Stimulated activated CD8-positive, alpha-beta memory T cell treated with anti-CD3 and anti-CD28 coated beads, Interleukin-15, amount 100 ng/mL, for 1 hour (primary cell): ENCODE measurements at regions not wholly inside any gene's neighbourhood (a gene's known extent, or its start where the extent isn't known, plus 50 kb on each side); places are given as distances from the start of the nearest gene placed in this dataset.
"Not testable (repeated sequence)": the region's sequence is repeated elsewhere in the genome, so short reads cannot be mapped to it uniquely, and the experiment has no call there.

Experiments used
- DNase-seq: peaks from one replicate; pipeline ENCODE4 v3.0.0-alpha.2; 2020; ENCODE audit warnings: low read depth

- DNase-seq = no peak
Observed at GRCh38 chr13:75178436-75178835, 303.5 kb downstream of the TBC1D4 start.

GRCh38 chr13:75175575-75175974 lies 306.4 kb downstream of the TBC1D4 start:
- DNase-seq = no peak

DNA sequence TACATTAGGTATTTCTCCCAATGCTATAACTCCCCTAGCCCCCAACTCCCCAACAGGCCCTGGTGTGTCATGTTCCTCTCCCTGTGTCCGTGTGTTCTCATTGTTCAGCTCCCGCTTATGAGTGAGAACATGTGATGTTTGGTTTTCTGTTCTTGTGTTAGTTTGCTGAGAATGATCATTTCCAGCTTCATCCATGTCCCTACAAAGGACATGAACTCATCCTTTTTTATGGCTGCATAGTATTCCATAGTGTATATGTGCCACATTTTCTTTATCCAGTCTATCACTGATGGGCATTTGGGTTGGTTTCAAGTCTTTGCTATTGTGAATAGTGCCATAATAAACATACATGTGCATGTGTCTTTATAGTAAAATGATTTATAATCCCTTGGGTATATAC lies 306.9 kb downstream of the TBC1D4 start:
- DNase-seq = not testable (repeated sequence)

DNA sequence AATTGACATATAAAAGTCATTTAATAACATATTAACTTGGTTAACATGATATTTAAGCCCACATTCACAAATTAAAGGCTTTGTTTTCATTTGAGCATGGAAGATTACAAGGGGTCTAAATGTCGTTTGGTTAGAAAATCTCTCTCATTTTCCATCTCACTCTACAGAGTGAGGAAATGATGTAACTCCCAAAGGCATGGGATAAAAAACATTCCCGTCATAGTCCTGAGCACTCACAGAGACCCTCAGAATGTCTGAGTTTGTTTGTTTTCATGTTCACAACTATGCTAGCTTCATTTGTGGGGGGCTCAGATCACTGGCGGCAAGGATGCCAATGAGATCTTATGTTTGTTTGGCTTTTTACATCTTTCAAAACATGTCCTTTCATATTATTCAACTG lies 307.5 kb downstream of the TBC1D4 start:
- no peak for DNase-seq

GRCh38 chr13:75173457-75174356 lies 308.3 kb downstream of the TBC1D4 start:
- DNase-seq = no peak

DNA sequence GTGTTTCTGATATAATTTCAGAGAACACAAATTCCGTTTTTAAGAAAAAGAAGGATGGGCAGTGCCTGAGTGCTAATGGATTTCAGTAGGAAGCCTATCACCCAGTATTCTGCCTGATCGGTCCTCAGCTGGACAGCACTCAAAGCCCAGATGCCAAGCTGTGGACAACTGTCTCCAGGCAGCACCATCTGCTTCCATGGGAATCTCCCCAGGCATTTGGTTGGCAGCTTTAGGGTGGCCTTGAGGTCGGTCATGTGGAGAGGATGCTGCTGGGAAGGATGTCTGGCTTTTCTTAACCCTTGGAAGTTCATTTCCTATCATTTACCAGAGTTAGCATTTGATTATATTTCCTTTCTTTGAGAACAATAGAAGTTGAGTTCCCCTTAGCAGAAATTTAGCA lies 311.7 kb downstream of the TBC1D4 start:
- no peak for DNase-seq

GRCh38 chr13:75165543-75166230 lies 316.3 kb downstream of the TBC1D4 start:
- DNase-seq = no peak

GRCh38 chr13:75161804-75162203 lies 320.2 kb downstream of the TBC1D4 start:
- DNase-seq = no peak

GRCh38 chr13:75160984-75161383 lies 321.0 kb downstream of the TBC1D4 start:
- DNase-seq = no peak

GRCh38 chr13:75154331-75154730 lies 327.6 kb downstream of the TBC1D4 start:
- DNase-seq = no peak

- DNase-seq = no peak
Observed at GRCh38 chr13:75153834-75154233, 328.1 kb downstream of the TBC1D4 start.

GRCh38 chr13:75153386-75153785 lies 328.6 kb downstream of the TBC1D4 start:
- no peak for DNase-seq

DNA sequence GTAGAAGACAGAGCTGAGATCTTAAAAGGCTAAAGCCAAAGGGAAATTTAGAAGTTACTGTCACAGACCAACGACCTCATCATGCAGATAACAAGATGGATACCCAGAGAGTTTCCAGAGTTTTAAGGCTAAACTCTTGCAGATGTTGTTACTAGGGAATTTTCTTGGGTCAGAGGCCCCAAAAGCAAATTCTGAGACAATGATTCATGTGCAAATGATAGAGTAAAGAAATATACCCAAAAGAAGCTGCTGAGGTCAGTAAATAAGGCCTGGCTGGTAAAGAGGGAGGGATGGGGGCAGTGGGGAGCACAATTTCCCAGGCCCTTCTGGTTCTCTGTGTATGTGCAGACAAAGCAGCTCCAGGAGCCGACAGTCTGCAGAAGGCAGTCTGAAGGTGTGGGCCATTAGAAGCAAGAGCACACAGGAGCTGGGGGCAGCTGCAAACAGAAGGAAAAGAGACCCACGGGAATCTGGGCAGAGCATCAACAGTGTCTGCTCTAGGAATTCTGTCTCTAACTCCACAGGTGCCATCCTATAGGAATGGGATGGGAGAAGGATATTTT lies 330.8 kb downstream of the TBC1D4 start:
- DNase-seq = no peak

DNA sequence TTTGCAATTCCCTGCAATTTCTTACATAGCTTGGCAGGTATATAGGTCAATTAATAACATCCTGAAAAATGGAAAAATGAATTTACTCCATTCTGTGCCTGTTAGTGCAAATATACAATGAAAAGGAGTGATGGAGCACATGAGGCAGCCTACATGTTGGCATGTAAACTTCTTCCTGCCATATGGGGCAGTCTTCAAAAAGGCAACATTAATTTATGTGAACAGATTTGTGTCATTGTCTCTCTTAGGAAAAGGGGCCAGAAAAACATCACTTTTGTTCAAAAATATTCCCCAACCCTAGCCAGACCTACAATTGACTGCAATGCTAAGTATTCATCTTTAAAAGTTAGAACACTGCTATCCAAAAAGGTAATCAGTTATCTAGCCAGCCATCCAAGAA lies 332.2 kb downstream of the TBC1D4 start:
- no peak for DNase-seq

- DNase-seq = no peak
Observed at GRCh38 chr13:75147946-75148345, 334.0 kb downstream of the TBC1D4 start.

DNA sequence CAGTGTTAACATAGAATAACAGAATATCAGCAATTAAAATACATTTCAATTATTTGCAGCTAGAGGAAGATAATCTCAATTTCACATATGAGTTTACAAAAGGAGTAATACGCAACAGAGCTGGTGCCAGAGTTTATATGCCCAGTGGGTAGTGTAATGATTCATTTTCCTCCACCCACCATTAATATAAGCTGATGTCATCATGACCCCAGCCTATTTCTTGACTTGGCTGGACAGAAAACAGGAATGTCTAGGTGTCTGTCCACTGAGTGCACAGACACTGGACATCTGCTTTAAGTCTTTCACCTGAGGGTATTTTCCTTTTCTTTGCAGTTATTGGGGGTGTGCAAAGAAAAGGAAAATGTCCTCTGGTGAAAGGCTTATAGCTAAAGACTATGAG lies 335.5 kb downstream of the TBC1D4 start:
- no peak for DNase-seq

DNA sequence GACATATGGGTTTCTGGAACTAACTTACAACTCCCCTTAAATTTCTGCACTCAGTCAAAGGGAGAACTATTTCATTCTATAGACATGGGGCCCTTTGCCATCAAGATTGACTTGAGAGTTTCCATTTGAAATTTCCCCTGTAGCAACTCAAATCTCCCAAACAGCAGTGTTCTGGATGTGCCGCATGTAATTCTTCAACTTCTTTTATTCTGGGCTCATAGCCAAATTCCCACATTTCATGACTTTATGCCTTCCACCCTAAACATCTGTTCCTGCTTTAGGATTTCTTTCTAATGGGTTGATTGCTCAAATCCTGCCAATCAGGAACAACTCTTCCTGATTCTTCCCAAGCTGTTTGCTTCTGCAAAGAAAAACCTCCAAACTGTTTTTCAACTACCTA lies 336.0 kb downstream of the TBC1D4 start:
- no peak for DNase-seq

DNA sequence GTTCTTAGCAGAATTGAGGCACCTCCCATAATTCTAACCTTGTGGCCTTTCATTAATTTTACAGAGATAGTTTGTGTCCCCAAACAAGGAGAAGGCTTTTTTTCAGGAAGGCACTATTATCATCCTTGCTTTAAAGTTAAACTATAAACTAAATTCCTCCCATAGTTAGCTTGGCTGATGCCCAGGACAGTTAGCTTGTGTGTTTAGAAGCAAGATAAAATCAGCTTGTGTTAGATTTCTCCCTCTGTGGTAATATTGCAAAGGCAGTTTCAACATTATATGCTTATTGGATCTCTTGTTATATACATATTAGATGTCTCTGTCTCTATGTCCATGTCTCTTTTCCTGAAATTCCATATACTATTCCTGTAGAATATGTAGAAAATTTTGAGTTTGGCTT lies 342.7 kb downstream of the TBC1D4 start:
- DNase-seq = no peak

DNA sequence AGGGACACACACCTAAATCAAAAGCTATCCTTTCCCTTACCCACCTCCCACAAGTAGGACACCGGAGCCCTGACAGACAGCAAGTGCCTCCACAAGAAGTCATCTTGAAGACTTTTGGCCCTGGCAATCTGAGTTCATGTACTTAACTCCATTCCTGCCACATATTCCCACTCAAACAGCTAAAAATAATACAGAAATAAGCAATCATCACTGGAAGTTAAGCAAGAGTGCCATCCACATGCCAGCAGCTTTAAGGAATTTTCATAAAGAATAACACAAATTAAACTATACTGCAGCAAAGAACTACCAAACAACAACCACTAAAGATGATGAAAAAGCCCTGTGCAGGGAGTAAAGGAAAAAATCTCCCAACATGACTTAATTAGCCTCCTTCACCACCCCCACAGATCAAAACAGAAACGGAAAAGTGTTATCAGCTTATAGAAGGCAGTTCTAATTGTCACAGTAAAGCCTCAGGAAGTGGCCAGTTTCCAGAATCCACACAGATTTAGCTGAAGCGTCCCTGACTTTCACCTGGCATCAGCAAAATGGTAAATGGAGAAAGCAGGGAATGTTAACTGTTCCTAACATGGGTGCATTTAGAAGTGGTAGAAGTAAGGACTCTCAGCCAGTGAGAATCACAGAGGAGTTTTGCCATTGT lies 343.9 kb downstream of the TBC1D4 start:
- DNase-seq = no peak

- no peak for DNase-seq
Observed at GRCh38 chr13:75136151-75136550, 345.8 kb downstream of the TBC1D4 start.

- no peak for DNase-seq
Observed at GRCh38 chr13:75135325-75135825, 346.6 kb downstream of the TBC1D4 start.
